Panc1 (cell line): ENCODE measurements at regions not wholly inside any gene's neighbourhood (a gene's known extent, or its start where the extent isn't known, plus 50 kb on each side); places are given as distances from the start of the nearest gene placed in this dataset.

ENCODE experiments used
- ATAC-seq: fragments of 200-7000 bp; cut with Tn5 transposase; 2 replicates; pipeline ENCODE4 v1.9.1; 2020; ENCODE audit warnings: mild to moderate bottlenecking, moderate library complexity
- BruUV-seq: library from RNA; stranded (reverse); fragments of 400-500 nt; replicated peaks from 2 replicates; lab custom pipeline; 2021; lab: Mats Ljungman, UMichigan
- CTCF ChIA-PET: fragments of 300-600 bp; sonication (Branson Sonifier 250); formaldehyde crosslinking; loops from one replicate; lab custom pipeline; 2022; ENCODE audit warnings: antibody characterized with exemption; lab: Charles Lee
- POLR2A ChIA-PET: fragments of 300-600 bp; sonication (Branson Sonifier 250); formaldehyde crosslinking; loops from one replicate; lab custom pipeline; 2022; ENCODE audit warnings: antibody characterized with exemption; lab: Charles Lee
- DNase-seq: peaks from one replicate; pipeline ENCODE4 v3.0.0-alpha.2; 2010; ENCODE audit warnings: low read depth, low spot score
- H3K27ac ChIP-seq: 2 replicates; pipeline ENCODE4 v1.5.1; 2011; ENCODE audit warnings: mild to moderate bottlenecking, low read length, inconsistent platforms
- H3K27me3 ChIP-seq: fragments of 200-500 bp; sonication (Bioruptor generic); 2 replicates; pipeline ENCODE4 v1.6.0; 2014; ENCODE audit warnings: low read length, inconsistent platforms; ENCODE audit not compliant: control insufficient read depth, insufficient read depth
- H3K36me3 ChIP-seq: fragments of 200-500 bp; sonication (Bioruptor generic); 2 replicates; pipeline ENCODE4 v1.5.1; 2014; ENCODE audit warnings: inconsistent platforms, mild to moderate bottlenecking, low read length, moderate library complexity; ENCODE audit not compliant: control insufficient read depth, insufficient read depth
- H3K4me1 ChIP-seq: 2 replicates; pipeline ENCODE4 v1.5.1; 2011; ENCODE audit warnings: inconsistent platforms, mild to moderate bottlenecking, low read length, moderate library complexity; ENCODE audit not compliant: control insufficient read depth, insufficient read depth
- H3K4me3 ChIP-seq, 2 experiments: 2 replicates each; pipeline ENCODE4 v1.5.1; 2011 to 2012; ENCODE audit warnings: low read depth in 2 of 2, low read length in 2 of 2, mild to moderate bottlenecking in 2 of 2, inconsistent platforms in 1 of 2, moderate library complexity in 1 of 2
- H3K9me3 ChIP-seq: fragments of 200-500 bp; sonication (Bioruptor generic); 2 replicates; pipeline ENCODE4 v1.5.1; 2014; ENCODE audit warnings: low read depth, mild to moderate bottlenecking, inconsistent platforms, low read length, moderate library complexity; ENCODE audit not compliant: control insufficient read depth, insufficient read depth
- POLR2AphosphoS5 ChIP-seq: IDR thresholded peaks from 2 replicates; pipeline ENCODE4 v1.6.1; 2012; ENCODE audit warnings: mild to moderate bottlenecking, low read depth, low read length, moderate library complexity
- SIN3A ChIP-seq: IDR thresholded peaks from 2 replicates; pipeline ENCODE4 v1.6.1; 2012; ENCODE audit warnings: low read depth, mild to moderate bottlenecking, low read length, moderate library complexity, borderline replicate concordance; ENCODE audit not compliant: insufficient read depth
- TCF7L2 ChIP-seq: IDR thresholded peaks from 2 replicates; pipeline ENCODE4 v1.6.1; 2011; ENCODE audit warnings: mild to moderate bottlenecking, low read depth, low read length, inconsistent platforms
- in situ Hi-C: cut with HindIII; loops from 2 replicates; pipeline ENCODE4 v1.10.0; 2016; ENCODE audit warnings: low sequenced_read_pairs, low pct_unique_long_range_greater_than_20kb
- intact Hi-C: fragments of 100-400 bp; cut with micrococcal nuclease; formaldehyde crosslinking; loops from one replicate; pipeline ENCODE4 v1.10.0; 2022; ENCODE audit not compliant: unreplicated experiment
- TF ChIP-seq, protein P1 (sequence below): fragments of 450-650 bp; IDR thresholded peaks from 2 replicates; pipeline ENCODE4 v1.5.1; 2017; ENCODE audit warnings: mild to moderate bottlenecking
- TF ChIP-seq, protein P2 (sequence below), 2 experiments: IDR thresholded peaks; 2 replicates each; pipeline ENCODE4 v1.6.1; 2011 to 2012; ENCODE audit warnings: low read depth in 2 of 2, control low read depth in 1 of 2, low read length in 1 of 2, mild to moderate bottlenecking in 1 of 2, moderate library complexity in 1 of 2; ENCODE audit not compliant: insufficient read depth in 1 of 2

- Histone ChIP-seq H3K4me3 (no peak overlapping the region), H3K4me1 (no peaks in the 10 kb centered on the region), H3K27me3 (no peaks in the 10 kb centered on the region; the same call in 1 of the 2 replicates), H3K36me3 (no peaks in the 10 kb centered on the region), H3K27ac (no peak overlapping the region), H3K9me3 (no peaks in the 10 kb centered on the region)
- TF ChIP-seq TCF7L2 (no peak), POLR2AphosphoS5 (no peak), SIN3A (no peak)
- TF ChIP-seq, protein P1, sequence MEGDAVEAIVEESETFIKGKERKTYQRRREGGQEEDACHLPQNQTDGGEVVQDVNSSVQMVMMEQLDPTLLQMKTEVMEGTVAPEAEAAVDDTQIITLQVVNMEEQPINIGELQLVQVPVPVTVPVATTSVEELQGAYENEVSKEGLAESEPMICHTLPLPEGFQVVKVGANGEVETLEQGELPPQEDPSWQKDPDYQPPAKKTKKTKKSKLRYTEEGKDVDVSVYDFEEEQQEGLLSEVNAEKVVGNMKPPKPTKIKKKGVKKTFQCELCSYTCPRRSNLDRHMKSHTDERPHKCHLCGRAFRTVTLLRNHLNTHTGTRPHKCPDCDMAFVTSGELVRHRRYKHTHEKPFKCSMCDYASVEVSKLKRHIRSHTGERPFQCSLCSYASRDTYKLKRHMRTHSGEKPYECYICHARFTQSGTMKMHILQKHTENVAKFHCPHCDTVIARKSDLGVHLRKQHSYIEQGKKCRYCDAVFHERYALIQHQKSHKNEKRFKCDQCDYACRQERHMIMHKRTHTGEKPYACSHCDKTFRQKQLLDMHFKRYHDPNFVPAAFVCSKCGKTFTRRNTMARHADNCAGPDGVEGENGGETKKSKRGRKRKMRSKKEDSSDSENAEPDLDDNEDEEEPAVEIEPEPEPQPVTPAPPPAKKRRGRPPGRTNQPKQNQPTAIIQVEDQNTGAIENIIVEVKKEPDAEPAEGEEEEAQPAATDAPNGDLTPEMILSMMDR, result no peak
- TF ChIP-seq, protein P2, sequence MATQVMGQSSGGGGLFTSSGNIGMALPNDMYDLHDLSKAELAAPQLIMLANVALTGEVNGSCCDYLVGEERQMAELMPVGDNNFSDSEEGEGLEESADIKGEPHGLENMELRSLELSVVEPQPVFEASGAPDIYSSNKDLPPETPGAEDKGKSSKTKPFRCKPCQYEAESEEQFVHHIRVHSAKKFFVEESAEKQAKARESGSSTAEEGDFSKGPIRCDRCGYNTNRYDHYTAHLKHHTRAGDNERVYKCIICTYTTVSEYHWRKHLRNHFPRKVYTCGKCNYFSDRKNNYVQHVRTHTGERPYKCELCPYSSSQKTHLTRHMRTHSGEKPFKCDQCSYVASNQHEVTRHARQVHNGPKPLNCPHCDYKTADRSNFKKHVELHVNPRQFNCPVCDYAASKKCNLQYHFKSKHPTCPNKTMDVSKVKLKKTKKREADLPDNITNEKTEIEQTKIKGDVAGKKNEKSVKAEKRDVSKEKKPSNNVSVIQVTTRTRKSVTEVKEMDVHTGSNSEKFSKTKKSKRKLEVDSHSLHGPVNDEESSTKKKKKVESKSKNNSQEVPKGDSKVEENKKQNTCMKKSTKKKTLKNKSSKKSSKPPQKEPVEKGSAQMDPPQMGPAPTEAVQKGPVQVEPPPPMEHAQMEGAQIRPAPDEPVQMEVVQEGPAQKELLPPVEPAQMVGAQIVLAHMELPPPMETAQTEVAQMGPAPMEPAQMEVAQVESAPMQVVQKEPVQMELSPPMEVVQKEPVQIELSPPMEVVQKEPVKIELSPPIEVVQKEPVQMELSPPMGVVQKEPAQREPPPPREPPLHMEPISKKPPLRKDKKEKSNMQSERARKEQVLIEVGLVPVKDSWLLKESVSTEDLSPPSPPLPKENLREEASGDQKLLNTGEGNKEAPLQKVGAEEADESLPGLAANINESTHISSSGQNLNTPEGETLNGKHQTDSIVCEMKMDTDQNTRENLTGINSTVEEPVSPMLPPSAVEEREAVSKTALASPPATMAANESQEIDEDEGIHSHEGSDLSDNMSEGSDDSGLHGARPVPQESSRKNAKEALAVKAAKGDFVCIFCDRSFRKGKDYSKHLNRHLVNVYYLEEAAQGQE (IDR thresholded peaks at IDR 0.05; ENCODE audit: insufficient read depth in 1 of 2, low read depth in 2 of 2, low read length in 1 of 2), result no peak
- in situ Hi-C loops (no loop called here), intact Hi-C loops (no loop called here)
- no TSS peak for BruUV-seq
- CTCF ChIA-PET, result no interaction called here
- no peak for ATAC-seq
- no peak for DNase-seq
- POLR2A ChIA-PET, result interaction anchor here (0.7 kb wide), 1 partner anchor 828 kb away, joined by 4 read pairs; no protein-coding TSS in a partner anchor
Measured at GRCh38 chr12:5099136-5099535, 55.5 kb downstream of the KCNA5 start.

DNA sequence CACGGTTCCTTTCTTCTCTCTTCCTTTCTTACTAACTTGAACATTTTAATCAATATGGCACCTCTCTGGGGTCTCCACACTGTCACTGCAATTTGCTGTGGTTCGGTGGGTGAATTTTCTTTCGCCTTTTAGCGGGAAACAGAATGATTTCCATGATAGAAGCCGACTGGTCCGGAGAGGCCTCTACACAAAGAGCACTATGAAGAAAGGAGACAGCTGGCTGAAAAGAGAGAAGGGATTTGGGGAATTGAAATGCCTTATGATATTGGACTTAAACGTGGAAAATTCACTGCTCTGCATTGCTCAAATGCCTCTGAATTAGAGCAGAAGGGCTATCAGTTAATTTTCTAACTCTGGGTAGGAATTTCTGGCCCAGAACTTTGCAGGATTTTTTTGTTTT, 55.9 kb downstream of the KCNA5 start:
- TF ChIP-seq POLR2AphosphoS5 (no peak), TCF7L2 (no peak), SIN3A (no peak)
- TF ChIP-seq, protein P1, result no peak
- TF ChIP-seq, protein P2 (IDR thresholded peaks at IDR 0.05; ENCODE audit: insufficient read depth in 1 of 2, low read depth in 2 of 2, low read length in 1 of 2), result no peak
- ATAC-seq, result no peak
- in situ Hi-C loops, result no loop called here
- Histone ChIP-seq H3K4me3 (no peak overlapping the region), H3K27me3 (no peaks in the 10 kb centered on the region; the same call in 1 of the 2 replicates), H3K9me3 (no peaks in the 10 kb centered on the region), H3K27ac (no peak overlapping the region), H3K36me3 (no peaks in the 10 kb centered on the region), H3K4me1 (no peaks in the 10 kb centered on the region)
- CTCF ChIA-PET, result no interaction called here
- no peak for DNase-seq
- BruUV-seq, result no TSS peak
- POLR2A ChIA-PET, result no interaction called here
- intact Hi-C loops, result no loop called here
